Effector memory CD8-positive, alpha-beta T cell (primary cell): ENCODE measurements at regions not wholly inside any gene's neighbourhood (a gene's known extent, or its start where the extent isn't known, plus 50 kb on each side); places are given as distances from the start of the nearest gene placed in this dataset.

ENCODE experiments used
- ATAC-seq: fragments of 150-1000 bp; cut with Tn5 transposase; replicated peaks from 2 replicates; pipeline ENCODE4 v1.10.0; 2021; ENCODE audit warnings: mild to moderate bottlenecking, moderate library complexity
- DNase-seq, 3 experiments: peaks; one replicate each; pipeline ENCODE4 v3.0.0; 2021
- H3K27ac Mint-ChIP-seq, 2 donors: one replicate each; pipeline ENCODE4 v1.8.0; 2022; ENCODE audit warnings: mild to moderate bottlenecking in 2 of 2, mixed read lengths in 2 of 2, moderate library complexity in 2 of 2
- H3K27me3 Mint-ChIP-seq, 2 donors: one replicate each; pipeline ENCODE4 v1.8.0; 2022; ENCODE audit warnings: mixed read lengths in 2 of 2
- H3K36me3 Mint-ChIP-seq: one replicate; pipeline ENCODE4 v1.8.0; 2022; ENCODE audit warnings: mild to moderate bottlenecking, moderate library complexity, mixed read lengths; ENCODE audit not compliant: insufficient read depth
- H3K4me1 Mint-ChIP-seq, 2 donors: one replicate each; pipeline ENCODE4 v1.8.0; 2022; ENCODE audit warnings: low read depth in 2 of 2, mixed read lengths in 2 of 2
- H3K4me3 Mint-ChIP-seq, 2 donors: one replicate each; pipeline ENCODE4 v1.8.0; 2022; ENCODE audit warnings: mild to moderate bottlenecking in 2 of 2, mixed read lengths in 2 of 2, moderate library complexity in 2 of 2
- H3K9me3 Mint-ChIP-seq, 2 donors: one replicate each; pipeline ENCODE4 v1.8.0; 2022; ENCODE audit warnings: mixed read lengths in 2 of 2

GRCh38 chr1:79386730-79387129, 380.2 kb upstream of the ADGRL4 start:
- peaks cover 4 to 6% of the 10 kb centered on the region in 2 donors for H3K9me3 Mint-ChIP-seq
- no peak for ATAC-seq
- no peak for DNase-seq
- H3K4me1 Mint-ChIP-seq = no peaks in the 10 kb centered on the region
- H3K27ac Mint-ChIP-seq = no peak overlapping the region
- H3K27me3 Mint-ChIP-seq = no peaks in the 10 kb centered on the region
- H3K4me3 Mint-ChIP-seq = no peak overlapping the region
- H3K36me3 Mint-ChIP-seq = no peaks in the 10 kb centered on the region

- H3K27me3 Mint-ChIP-seq = no peaks in the 10 kb centered on the region
- H3K36me3 Mint-ChIP-seq = no peaks in the 10 kb centered on the region
- no peak overlapping the region for H3K4me3 Mint-ChIP-seq
- DNase-seq (no peak), ATAC-seq (no peak)
- no peak overlapping the region for H3K27ac Mint-ChIP-seq
- H3K9me3 Mint-ChIP-seq = peaks cover 0 to 2% of the 10 kb centered on the region in 2 donors
- no peaks in the 10 kb centered on the region for H3K4me1 Mint-ChIP-seq
Measured at GRCh38 chr1:79380078-79380477, 373.5 kb upstream of the ADGRL4 start.

- no peak overlapping the region for H3K4me3 Mint-ChIP-seq
- ATAC-seq (no peak), DNase-seq (no peak)
- no peaks in the 10 kb centered on the region for H3K36me3 Mint-ChIP-seq
- H3K27ac Mint-ChIP-seq = no peak overlapping the region
- no peaks in the 10 kb centered on the region for H3K27me3 Mint-ChIP-seq
- no peaks in the 10 kb centered on the region for H3K4me1 Mint-ChIP-seq
- H3K9me3 Mint-ChIP-seq = peaks cover 0 to 8% of the 10 kb centered on the region in 2 donors
Measured at GRCh38 chr1:79376106-79376505, 369.6 kb upstream of the ADGRL4 start.

- no peak overlapping the region for H3K27ac Mint-ChIP-seq
Measured at GRCh38 chr1:79375352-79375751, 368.8 kb upstream of the ADGRL4 start.

GRCh38 chr1:79374397-79374796, 367.9 kb upstream of the ADGRL4 start:
- Mint-ChIP-seq H3K4me3 (no peak overlapping the region), H3K27ac (no peak overlapping the region), H3K27me3 (no peaks in the 10 kb centered on the region), H3K4me1 (no peaks in the 10 kb centered on the region), H3K9me3 (peaks cover 3 to 8% of the 10 kb centered on the region in 2 donors), H3K36me3 (no peaks in the 10 kb centered on the region)
- DNase-seq (no peak), ATAC-seq (no peak)

More at GRCh38 chr1:79375352-79375751, 368.8 kb upstream of the ADGRL4 start:
- DNase-seq (no peak), ATAC-seq (no peak)
- no peaks in the 10 kb centered on the region for H3K27me3 Mint-ChIP-seq
- no peaks in the 10 kb centered on the region for H3K36me3 Mint-ChIP-seq
- H3K4me3 Mint-ChIP-seq = no peak overlapping the region
- no peaks in the 10 kb centered on the region for H3K4me1 Mint-ChIP-seq
- H3K9me3 Mint-ChIP-seq = peaks cover 0 to 8% of the 10 kb centered on the region in 2 donors

- ATAC-seq (no peak), DNase-seq (no peak)
- no peaks in the 10 kb centered on the region for H3K4me1 Mint-ChIP-seq
- H3K4me3 Mint-ChIP-seq = no peak overlapping the region
- no peak overlapping the region for H3K27ac Mint-ChIP-seq
- H3K36me3 Mint-ChIP-seq = no peaks in the 10 kb centered on the region
- H3K9me3 Mint-ChIP-seq = peaks cover 5 to 10% of the 10 kb centered on the region in 2 donors
- no peaks in the 10 kb centered on the region for H3K27me3 Mint-ChIP-seq
Measured at GRCh38 chr1:79373481-79374125, 367.1 kb upstream of the ADGRL4 start.

GRCh38 chr1:79371802-79372201, 365.3 kb upstream of the ADGRL4 start:
- H3K4me1 Mint-ChIP-seq = no peaks in the 10 kb centered on the region
- H3K27ac Mint-ChIP-seq = no peak overlapping the region
- H3K9me3 Mint-ChIP-seq = peaks cover 9 to 10% of the 10 kb centered on the region in 2 donors
- no peaks in the 10 kb centered on the region for H3K27me3 Mint-ChIP-seq
- H3K4me3 Mint-ChIP-seq = no peak overlapping the region
- DNase-seq = no peak
- H3K36me3 Mint-ChIP-seq = no peaks in the 10 kb centered on the region
- no peak for ATAC-seq

- no peaks in the 10 kb centered on the region for H3K36me3 Mint-ChIP-seq
- DNase-seq (no peak), ATAC-seq (no peak)
- H3K27me3 Mint-ChIP-seq = no peaks in the 10 kb centered on the region
- H3K9me3 Mint-ChIP-seq = peaks cover 10 to 11% of the 10 kb centered on the region in 2 donors
- no peak overlapping the region for H3K27ac Mint-ChIP-seq
- no peaks in the 10 kb centered on the region for H3K4me1 Mint-ChIP-seq
- H3K4me3 Mint-ChIP-seq = no peak overlapping the region
Measured at GRCh38 chr1:79369091-79369490, 362.6 kb upstream of the ADGRL4 start.

- H3K4me3 Mint-ChIP-seq = no peak overlapping the region
- ATAC-seq = no peak
Measured at GRCh38 chr1:79364896-79365295, 358.4 kb upstream of the ADGRL4 start.

GRCh38 chr1:79363430-79363829, 356.9 kb upstream of the ADGRL4 start:
- DNase-seq = no peak
- H3K4me3 Mint-ChIP-seq = no peak overlapping the region
- no peaks in the 10 kb centered on the region for H3K4me1 Mint-ChIP-seq
- H3K9me3 Mint-ChIP-seq = peaks cover 3 to 6% of the 10 kb centered on the region in 2 donors
- H3K27me3 Mint-ChIP-seq = no peaks in the 10 kb centered on the region
- no peak overlapping the region for H3K27ac Mint-ChIP-seq
- no peaks in the 10 kb centered on the region for H3K36me3 Mint-ChIP-seq
- ATAC-seq = no peak

More at GRCh38 chr1:79364896-79365295, 358.4 kb upstream of the ADGRL4 start:
- no peak overlapping the region for H3K27ac Mint-ChIP-seq
- peaks cover 5 to 11% of the 10 kb centered on the region in 2 donors for H3K9me3 Mint-ChIP-seq
- no peaks in the 10 kb centered on the region for H3K4me1 Mint-ChIP-seq
- DNase-seq = no peak
- H3K27me3 Mint-ChIP-seq = no peaks in the 10 kb centered on the region
- no peaks in the 10 kb centered on the region for H3K36me3 Mint-ChIP-seq

- H3K36me3 Mint-ChIP-seq = no peaks in the 10 kb centered on the region
- no peak overlapping the region for H3K4me3 Mint-ChIP-seq
- H3K9me3 Mint-ChIP-seq = peaks cover 3 to 6% of the 10 kb centered on the region in 2 donors
- no peaks in the 10 kb centered on the region for H3K27me3 Mint-ChIP-seq
- no peaks in the 10 kb centered on the region for H3K4me1 Mint-ChIP-seq
- ATAC-seq (no peak), DNase-seq (no peak)
- no peak overlapping the region for H3K27ac Mint-ChIP-seq
Measured at GRCh38 chr1:79362470-79362869, 355.9 kb upstream of the ADGRL4 start.

GRCh38 chr1:79355090-79355489, 348.6 kb upstream of the ADGRL4 start:
- H3K4me1 Mint-ChIP-seq = no peaks in the 10 kb centered on the region
- no peak for DNase-seq
- no peak overlapping the region for H3K27ac Mint-ChIP-seq
- H3K36me3 Mint-ChIP-seq = no peaks in the 10 kb centered on the region
- no peaks in the 10 kb centered on the region for H3K27me3 Mint-ChIP-seq
- no peak for ATAC-seq
- no peak overlapping the region for H3K4me3 Mint-ChIP-seq
- peaks cover 0 to 6% of the 10 kb centered on the region in 2 donors for H3K9me3 Mint-ChIP-seq

GRCh38 chr1:79353224-79353623, 346.7 kb upstream of the ADGRL4 start:
- no peak overlapping the region for H3K4me3 Mint-ChIP-seq
- H3K27ac Mint-ChIP-seq = no peak overlapping the region
- no peaks in the 10 kb centered on the region for H3K27me3 Mint-ChIP-seq
- no peaks in the 10 kb centered on the region for H3K36me3 Mint-ChIP-seq
- peaks cover 0 to 6% of the 10 kb centered on the region in 2 donors for H3K9me3 Mint-ChIP-seq
- no peaks in the 10 kb centered on the region for H3K4me1 Mint-ChIP-seq
- ATAC-seq (no peak), DNase-seq (no peak)

GRCh38 chr1:79326875-79327274, 320.3 kb upstream of the ADGRL4 start:
- no peaks in the 10 kb centered on the region for H3K36me3 Mint-ChIP-seq
- H3K4me1 Mint-ChIP-seq = no peaks in the 10 kb centered on the region
- ATAC-seq (no peak), DNase-seq (no peak)
- no peaks in the 10 kb centered on the region for H3K27me3 Mint-ChIP-seq
- peaks cover 3 to 7% of the 10 kb centered on the region in 2 donors for H3K9me3 Mint-ChIP-seq
- H3K4me3 Mint-ChIP-seq = no peak overlapping the region
- no peak overlapping the region for H3K27ac Mint-ChIP-seq
